Stimulated activated CD8-positive, alpha-beta memory T cell treated with anti-CD3 and anti-CD28 coated beads, Interleukin-7, amount 100 ng/mL, for 48 hours (primary cell): ENCODE measurements at regions not wholly inside any gene's neighbourhood (a gene's known extent, or its start where the extent isn't known, plus 50 kb on each side); places are given as distances from the start of the nearest gene placed in this dataset.
"Not testable (repeated sequence)": the region's sequence is repeated elsewhere in the genome, so short reads cannot be mapped to it uniquely, and the experiment has no call there.

ENCODE experiments used
- DNase-seq, 2 donors: peaks; one replicate each; pipeline ENCODE4 v3.0.0-alpha.2; 2020; ENCODE audit warnings: low read depth in 1 of 2; ENCODE audit errors: extremely low read depth in 1 of 2

GRCh38 chr4:146076081-146076480, 99.4 kb upstream of the LSM6 start:
- DNase-seq: no peak

- DNase-seq: no peak
These were observed 102.0 kb upstream of the LSM6 start for GRCh38 chr4:146073517-146073916.

GRCh38 chr4:146072376-146072775, 103.1 kb upstream of the LSM6 start:
- no peak for DNase-seq

- no peak for DNase-seq
These were observed 104.1 kb upstream of the LSM6 start for GRCh38 chr4:146071390-146071789.

- no peak for DNase-seq
These were observed 112.4 kb upstream of the LSM6 start for GRCh38 chr4:146063143-146063542.

GRCh38 chr4:146062340-146062739, 113.2 kb upstream of the LSM6 start:
- no peak for DNase-seq

GRCh38 chr4:146061610-146062334, 113.7 kb upstream of the LSM6 start:
- no peak for DNase-seq

- no peak for DNase-seq
These were observed 115.7 kb upstream of the LSM6 start for GRCh38 chr4:146059865-146060264.

GRCh38 chr4:146059151-146059550, 116.4 kb upstream of the LSM6 start:
- no peak for DNase-seq

GRCh38 chr4:146058531-146058930, 117.0 kb upstream of the LSM6 start:
- no peak for DNase-seq

- no peak for DNase-seq
These were observed 116.1 kb upstream of the ZNF827 start for GRCh38 chr4:146054676-146055075.

GRCh38 chr4:146053891-146054290, 115.3 kb upstream of the ZNF827 start:
- DNase-seq: no peak

- DNase-seq: no peak
These were observed 113.2 kb upstream of the ZNF827 start for GRCh38 chr4:146051728-146052391.

- DNase-seq: no peak
These were observed 112.6 kb upstream of the ZNF827 start for GRCh38 chr4:146051223-146051622.

GRCh38 chr4:146049802-146050201, 111.2 kb upstream of the ZNF827 start:
- DNase-seq: no peak

- not testable (repeated sequence) for DNase-seq
These were observed 109.1 kb upstream of the ZNF827 start for GRCh38 chr4:146047768-146048167.

GRCh38 chr4:146041139-146042004, 102.7 kb upstream of the ZNF827 start:
- DNase-seq: no peak

- DNase-seq: no peak
These were observed 102.0 kb upstream of the ZNF827 start for GRCh38 chr4:146040623-146041022.

GRCh38 chr4:146033149-146033548, 94.5 kb upstream of the ZNF827 start:
- DNase-seq: no peak

GRCh38 chr4:146032234-146032860, 93.7 kb upstream of the ZNF827 start:
- DNase-seq: no peak
